Activated T-helper 1 cell treated with anti-CD3 and anti-CD28 coated beads, Interleukin-12 subunit alpha, Interleukin-12 subunit beta, Interleukin-2, Interleukin-4 antibody, amounts not matched to agents 30 ng/mL and 10 ng/mL and 1 ng/mL, durations not matched to agents 14 hours and 24 hours and 36 hours (primary cell): ENCODE measurements at regions not wholly inside any gene's neighbourhood (a gene's known extent, or its start where the extent isn't known, plus 50 kb on each side); places are given as distances from the start of the nearest gene placed in this dataset.

ENCODE experiments used
- DNase-seq: peaks from one replicate; pipeline ENCODE4 v3.0.0; 2021; ENCODE audit warnings: low spot score
- H3K27ac Mint-ChIP-seq: one replicate; pipeline ENCODE4 v1.8.0; 2021; ENCODE audit warnings: mild to moderate bottlenecking, mixed read lengths
- H3K27me3 Mint-ChIP-seq: one replicate; pipeline ENCODE4 v1.8.0; 2022; ENCODE audit warnings: mild to moderate bottlenecking, moderate library complexity, mixed read lengths; ENCODE audit not compliant: insufficient read depth
- H3K36me3 Mint-ChIP-seq: one replicate; pipeline ENCODE4 v1.8.0; 2021; ENCODE audit warnings: low read depth, mixed read lengths
- H3K4me1 Mint-ChIP-seq: one replicate; pipeline ENCODE4 v1.8.0; 2021; ENCODE audit warnings: low read depth, mixed read lengths
- H3K4me3 Mint-ChIP-seq: one replicate; pipeline ENCODE4 v1.8.0; 2021; ENCODE audit warnings: mild to moderate bottlenecking, moderate library complexity, mixed read lengths
- H3K9me3 Mint-ChIP-seq: one replicate; pipeline ENCODE4 v1.8.0; 2021; ENCODE audit warnings: mixed read lengths
- intact Hi-C: fragments of 100-400 bp; cut with micrococcal nuclease; formaldehyde crosslinking; loops from one replicate; pipeline ENCODE4 v1.15.1; 2024

- intact Hi-C loops: no loop called here
- no peaks in the 10 kb centered on the region for H3K4me1 Mint-ChIP-seq
- H3K4me3 Mint-ChIP-seq: no peak overlapping the region
- no peaks in the 10 kb centered on the region for H3K36me3 Mint-ChIP-seq
- peaks cover 2% of the 10 kb centered on the region for H3K27me3 Mint-ChIP-seq
- no peaks in the 10 kb centered on the region for H3K9me3 Mint-ChIP-seq
- H3K27ac Mint-ChIP-seq: no peak overlapping the region
- no peak for DNase-seq
Measured at GRCh38 chr5:111002036-111002435, 69.5 kb upstream of the TSLP start.

DNA sequence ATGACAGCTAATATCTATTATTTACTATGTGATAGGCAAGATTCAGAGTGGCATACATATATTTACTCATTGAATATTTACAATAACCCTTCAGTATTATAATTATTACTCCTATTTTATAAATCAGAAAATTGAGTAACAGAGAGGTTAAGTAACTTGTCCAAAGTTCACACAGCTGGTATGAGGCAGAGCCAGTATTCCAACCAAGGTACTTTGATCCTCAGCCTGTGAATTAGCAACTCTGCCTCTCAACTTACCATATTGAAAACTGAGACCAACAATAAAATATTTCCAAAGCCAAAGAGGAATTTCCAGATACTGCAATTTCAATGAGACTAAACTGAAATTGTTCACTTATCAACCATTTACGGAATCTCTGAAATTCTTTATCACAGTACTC is 67.9 kb upstream of the TSLP start:
- no peak for DNase-seq
- H3K9me3 Mint-ChIP-seq: no peaks in the 10 kb centered on the region
- H3K4me3 Mint-ChIP-seq: no peak overlapping the region
- intact Hi-C loops: no loop called here
- H3K27me3 Mint-ChIP-seq: peaks cover 2% of the 10 kb centered on the region
- no peaks in the 10 kb centered on the region for H3K4me1 Mint-ChIP-seq
- no peak overlapping the region for H3K27ac Mint-ChIP-seq
- no peaks in the 10 kb centered on the region for H3K36me3 Mint-ChIP-seq

GRCh38 chr5:111004291-111004690 is 67.2 kb upstream of the TSLP start:
- intact Hi-C loops: no loop called here
- no peak overlapping the region for H3K4me3 Mint-ChIP-seq
- H3K4me1 Mint-ChIP-seq: no peaks in the 10 kb centered on the region
- no peaks in the 10 kb centered on the region for H3K36me3 Mint-ChIP-seq
- H3K9me3 Mint-ChIP-seq: no peaks in the 10 kb centered on the region
- H3K27me3 Mint-ChIP-seq: peaks cover 2% of the 10 kb centered on the region
- no peak for DNase-seq
- no peak overlapping the region for H3K27ac Mint-ChIP-seq

- H3K9me3 Mint-ChIP-seq: no peaks in the 10 kb centered on the region
- intact Hi-C loops: no loop called here
- H3K27me3 Mint-ChIP-seq: no peaks in the 10 kb centered on the region
- no peaks in the 10 kb centered on the region for H3K4me1 Mint-ChIP-seq
- no peak overlapping the region for H3K27ac Mint-ChIP-seq
- H3K36me3 Mint-ChIP-seq: no peaks in the 10 kb centered on the region
- H3K4me3 Mint-ChIP-seq: no peak overlapping the region
- no peak for DNase-seq
Measured at GRCh38 chr5:111010783-111011182, 60.7 kb upstream of the TSLP start.

- intact Hi-C loops: no loop called here
- no peak for DNase-seq
- Mint-ChIP-seq H3K9me3 (no peaks in the 10 kb centered on the region), H3K27me3 (no peaks in the 10 kb centered on the region), H3K4me1 (no peaks in the 10 kb centered on the region), H3K27ac (no peak overlapping the region), H3K4me3 (no peak overlapping the region), H3K36me3 (no peaks in the 10 kb centered on the region)
Measured at GRCh38 chr5:111013011-111013410, 58.5 kb upstream of the TSLP start.

DNA sequence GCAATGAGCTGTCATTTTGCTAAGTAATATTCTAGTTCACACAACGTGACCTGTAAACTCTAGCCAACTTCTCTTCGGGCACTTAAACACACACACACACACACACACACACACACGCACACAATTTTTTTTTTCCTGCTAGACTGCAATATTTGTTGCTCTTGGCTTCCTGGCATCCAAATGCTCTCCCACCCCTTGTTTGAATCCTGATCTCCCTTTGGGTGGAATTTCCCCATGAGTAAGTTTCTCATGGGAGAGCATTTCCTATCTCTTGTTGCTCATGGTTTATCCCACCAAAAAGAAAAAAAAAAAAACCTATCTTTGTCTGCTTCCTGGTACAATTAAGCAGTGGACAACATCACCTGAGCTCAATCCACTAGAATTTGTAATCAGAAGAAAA is 54.7 kb upstream of the TSLP start:
- intact Hi-C loops: no loop called here
- no peak for DNase-seq
- no peaks in the 10 kb centered on the region for H3K9me3 Mint-ChIP-seq
- H3K27ac Mint-ChIP-seq: no peak overlapping the region
- H3K4me1 Mint-ChIP-seq: no peaks in the 10 kb centered on the region
- peaks cover 2% of the 10 kb centered on the region for H3K27me3 Mint-ChIP-seq
- no peak overlapping the region for H3K4me3 Mint-ChIP-seq
- H3K36me3 Mint-ChIP-seq: no peaks in the 10 kb centered on the region

- intact Hi-C loops: no loop called here
- no peaks in the 10 kb centered on the region for H3K36me3 Mint-ChIP-seq
- no peak overlapping the region for H3K27ac Mint-ChIP-seq
- no peak overlapping the region for H3K4me3 Mint-ChIP-seq
- DNase-seq: no peak
- no peaks in the 10 kb centered on the region for H3K4me1 Mint-ChIP-seq
- H3K9me3 Mint-ChIP-seq: no peaks in the 10 kb centered on the region
- peaks cover 2% of the 10 kb centered on the region for H3K27me3 Mint-ChIP-seq
Measured at GRCh38 chr5:111017731-111018130, 53.8 kb upstream of the TSLP start.
